Heart right ventricle (tissue), 16 donors: ENCODE measurements at regions not wholly inside any gene's neighbourhood (a gene's known extent, or its start where the extent isn't known, plus 50 kb on each side); places are given as distances from the start of the nearest gene placed in this dataset.

Experiments used
- ATAC-seq, 8 donors: fragments of 200-7000 bp; cut with Tn5 transposase; one replicate each; pipeline ENCODE4 v1.9.1; 2020; ENCODE audit warnings: mild to moderate bottlenecking in 8 of 8, moderate library complexity in 8 of 8, moderate number of reproducible peaks in 1 of 8
- DNase-seq, 2 donors: peaks; one replicate each; pipeline ENCODE4 v3.0.0-alpha.2; 2020
- H3K27ac ChIP-seq, 10 donors: fragments of 200-600 bp; sonication (generic) in 2 of 10; one replicate each; pipeline versions ENCODE4 v1.5.0 to v1.8.0; 2020 to 2022; ENCODE audit warnings: mild to moderate bottlenecking in 3 of 10
- H3K27me3 ChIP-seq, 7 donors: fragments of 200-600 bp; one replicate each; pipeline ENCODE4 v1.8.0; 2021 to 2022; ENCODE audit warnings: mild to moderate bottlenecking in 2 of 7
- H3K36me3 ChIP-seq, 9 donors: fragments of 200-600 bp; sonication (generic) in 1 of 9; one replicate each; pipeline versions ENCODE4 v1.5.0 to v1.8.0; 2020 to 2022; ENCODE audit warnings: mild to moderate bottlenecking in 2 of 9
- H3K4me1 ChIP-seq, 9 donors: fragments of 200-600 bp; sonication (generic) in 1 of 9; one replicate each; pipeline versions ENCODE4 v1.5.0 to v1.8.0; 2020 to 2022; ENCODE audit warnings: mild to moderate bottlenecking in 4 of 9
- H3K4me3 ChIP-seq, 10 donors: fragments of 200-600 bp; sonication (generic) in 2 of 10; one replicate each; pipeline versions ENCODE4 v1.5.0 to v1.8.0; 2020 to 2022; ENCODE audit warnings: mild to moderate bottlenecking in 7 of 10, moderate library complexity in 2 of 10
- H3K9me3 ChIP-seq, 11 donors: fragments of 200-600 bp in 10 of 11; sonication (generic) in 2 of 11; one replicate each; pipeline versions ENCODE4 v1.5.0 to v1.8.0; 2013 to 2022; ENCODE audit warnings: mild to moderate bottlenecking in 2 of 11, control low read depth in 1 of 11, moderate library complexity in 1 of 11
- CTCF ChIP-seq, 9 donors: fragments of 200-600 bp; sonication (generic) in 2 of 9; IDR thresholded peaks; one replicate each; pipeline versions ENCODE4 v1.5.0 to v1.8.0; 2021 to 2022; ENCODE audit warnings: antibody characterized with exemption in 9 of 9, mild to moderate bottlenecking in 5 of 9, moderate library complexity in 1 of 9
- WGBS, 2 donors: extraction: QIAGEN DNeasy Blood & Tissue Kit; methylation state at CpG; one replicate each; pipeline ENCODE4 v1.1.7; 2013; ENCODE audit warnings: inconsistent platforms in 1 of 2; 5-methylcytosine and 5-hydroxymethylcytosine counted together
- intact Hi-C, 10 donors: fragments of 100-400 bp; cut with DNase I; formaldehyde crosslinking; loops; one replicate each; pipeline versions ENCODE4 v1.11.1 to v1.14.2; 2022
- donor health status: Arrhythmogenic right ventricular cardiomyopathy.
- donor health status: ischemic (EF 13 %, LVEDD 7.1; RV severe dilation, severe dysfunction).
- donor health status: healthy with polysubstance abuse.
- donor health status: DM: no; HTN: yes; CAD: no.
- donor health status: DM: no; HTN: no; CAD: no.
- donor health status: ischemic (EF 25% LVEDD 6.9; RV normal size, moderate dysfunction).
- donor health status: ischemic (EF 25% LVEDD 5.7; RV mildly dilated, moderate dysfunction).
- donor health status: healthy.
- donor health status: DM: yes; HTN: yes; CAD: no.
- donor health status: Ischemic cardiomyopathy.
- donor health status: ischemic (EF 35%, LVEDD 5.7; RV mildly dilated, moderate dysfunction).
- donor health status: nonischemic (EF 11% LVEDD 7.7; RV severe dilation, severe dysfunction).
- donor health status: DM: yes; HTN: yes; CAD: no.
- donor health status: PGD.
- donor health status: ischemic (EF 29% LVEDD 5.4; RV normal size, mild dysfunction).
- donor health status: nonischemic (EF 23%, LVEDD 6.1; RV moderate dilation, normal function).

GRCh38 chr11:97498891-97499290 is 1109.1 kb downstream of the JRKL start:
- Histone ChIP-seq H3K27me3 (no peaks in the 10 kb centered on the region), H3K9me3 (peaks cover 0 to 23% (median 8%) of the 10 kb centered on the region in 11 donors), H3K36me3 (no peaks in the 10 kb centered on the region), H3K27ac (no peak overlapping the region), H3K4me3 (no peak overlapping the region), H3K4me1 (no peaks in the 10 kb centered on the region)
- intact Hi-C loops, result no loop called here
- TF ChIP-seq CTCF (IDR thresholded peaks at IDR 0.05), result no peak
- DNase-seq (no peak), ATAC-seq (no peak)
- 96 to 98% methylated on average over 2 of the region's 2 CpGs for WGBS, 2 donors

- no peak overlapping the region for H3K27ac ChIP-seq
- H3K9me3 ChIP-seq, result peaks cover 0 to 35% (median 8%) of the 10 kb centered on the region in 11 donors
- ATAC-seq (no peak), DNase-seq (no peak)
- 87 to 88% methylated on average over 1 of the region's 1 CpG for WGBS, 2 donors
- H3K4me3 ChIP-seq, result no peak overlapping the region
- H3K36me3 ChIP-seq, result no peaks in the 10 kb centered on the region
- intact Hi-C loops, result no loop called here
- no peak for TF ChIP-seq CTCF (IDR thresholded peaks at IDR 0.05)
- H3K4me1 ChIP-seq, result no peaks in the 10 kb centered on the region
- no peaks in the 10 kb centered on the region for H3K27me3 ChIP-seq
Measured at GRCh38 chr11:97502201-97502600, 1112.4 kb downstream of the JRKL start.

GRCh38 chr11:97506076-97506759 is 1116.4 kb downstream of the JRKL start:
- 77 to 80% methylated on average over 5 of the region's 5 CpGs for WGBS, 2 donors
- intact Hi-C loops, result no loop called here
- Histone ChIP-seq H3K4me3 (no peak overlapping the region), H3K27me3 (no peaks in the 10 kb centered on the region), H3K27ac (no peak overlapping the region), H3K4me1 (no peaks in the 10 kb centered on the region), H3K36me3 (no peaks in the 10 kb centered on the region), H3K9me3 (peaks cover 0 to 18% (median 0%) of the 10 kb centered on the region in 11 donors)
- TF ChIP-seq CTCF (IDR thresholded peaks at IDR 0.05), result no peak
- no peak for DNase-seq
- no peak for ATAC-seq

GRCh38 chr11:97514446-97514845 is 1124.6 kb downstream of the JRKL start:
- intact Hi-C loops, result no loop called here
- ATAC-seq (no peak), DNase-seq (no peak)
- TF ChIP-seq CTCF (IDR thresholded peaks at IDR 0.05), result no peak
- Histone ChIP-seq H3K27ac (no peak overlapping the region), H3K27me3 (no peaks in the 10 kb centered on the region), H3K9me3 (peaks cover 0 to 9% (median 0%) of the 10 kb centered on the region in 11 donors), H3K4me3 (no peak overlapping the region), H3K36me3 (no peaks in the 10 kb centered on the region), H3K4me1 (no peaks in the 10 kb centered on the region)
- WGBS, 2 donors, result 69 to 70% methylated on average over 1 of the region's 1 CpG
